ENCODE measurements at regions not wholly inside any gene's neighbourhood (a gene's known extent, or its start where the extent isn't known, plus 50 kb on each side); places are given as distances from the start of the nearest gene placed in this dataset.
"Not testable (repeated sequence)": the region's sequence is repeated elsewhere in the genome, so short reads cannot be mapped to it uniquely, and the experiment has no call there.

GRCh38 chrY:7417946-7418345 lies 506.4 kb upstream of the AMELY start:
- DNase-seq (ENCODE audit: low read depth in 1 of 2, low spot score in 1 of 2): no peak

GRCh38 chrY:7416406-7416805 lies 504.9 kb upstream of the AMELY start:
- no peak for DNase-seq (ENCODE audit: low read depth in 1 of 2, low spot score in 1 of 2)

GRCh38 chrY:7415157-7415633 lies 503.6 kb upstream of the AMELY start:
- DNase-seq (ENCODE audit: low read depth in 1 of 2, low spot score in 1 of 2): no peak

- no peak for DNase-seq (ENCODE audit: low read depth in 1 of 2, low spot score in 1 of 2)
Measured at GRCh38 chrY:7390056-7390455, 478.5 kb upstream of the AMELY start.

- DNase-seq (ENCODE audit: low read depth in 1 of 2, low spot score in 1 of 2): no peak
Measured at GRCh38 chrY:7382988-7383387, 471.4 kb upstream of the AMELY start.

- DNase-seq (ENCODE audit: low read depth in 1 of 2, low spot score in 1 of 2): no peak
Measured at GRCh38 chrY:7377091-7377490, 465.5 kb upstream of the AMELY start.

GRCh38 chrY:7374485-7374884 lies 462.9 kb upstream of the AMELY start:
- not testable (repeated sequence) for DNase-seq (ENCODE audit: low read depth in 1 of 2, low spot score in 1 of 2)

GRCh38 chrY:7371953-7372352 lies 460.4 kb upstream of the AMELY start:
- not testable (repeated sequence) for DNase-seq (ENCODE audit: low read depth in 1 of 2, low spot score in 1 of 2)

- not testable (repeated sequence) for DNase-seq (ENCODE audit: low read depth in 1 of 2, low spot score in 1 of 2)
Measured at GRCh38 chrY:7371026-7371425, 459.5 kb upstream of the AMELY start.

- no peak for DNase-seq (ENCODE audit: low read depth in 1 of 2, low spot score in 1 of 2)
Measured at GRCh38 chrY:7359520-7359919, 448.0 kb upstream of the AMELY start.

- no peak for DNase-seq (ENCODE audit: low read depth in 1 of 2, low spot score in 1 of 2)
Measured at GRCh38 chrY:7358103-7358752, 446.7 kb upstream of the AMELY start.

- not testable (repeated sequence) for DNase-seq (ENCODE audit: low read depth in 1 of 2, low spot score in 1 of 2)
Measured at GRCh38 chrY:7355891-7356290, 444.3 kb upstream of the AMELY start.

- no peak for DNase-seq (ENCODE audit: low read depth in 1 of 2, low spot score in 1 of 2)
Measured at GRCh38 chrY:7344661-7345060, 433.1 kb upstream of the AMELY start.

- no peak for DNase-seq (ENCODE audit: low read depth in 1 of 2, low spot score in 1 of 2)
Measured at GRCh38 chrY:7343261-7343660, 431.7 kb upstream of the AMELY start.

GRCh38 chrY:7342732-7343131 lies 431.2 kb upstream of the AMELY start:
- not testable (repeated sequence) for DNase-seq (ENCODE audit: low read depth in 1 of 2, low spot score in 1 of 2)

GRCh38 chrY:7339391-7340087 lies 428.0 kb upstream of the AMELY start:
- no peak for DNase-seq (ENCODE audit: low read depth in 1 of 2, low spot score in 1 of 2)

GRCh38 chrY:7336023-7336873 lies 424.7 kb upstream of the AMELY start:
- DNase-seq (ENCODE audit: low read depth in 1 of 2, low spot score in 1 of 2): no peak

- DNase-seq (ENCODE audit: low read depth in 1 of 2, low spot score in 1 of 2): no peak
Measured at GRCh38 chrY:7334449-7334848, 422.9 kb upstream of the AMELY start.

GRCh38 chrY:7326296-7327246 lies 415.0 kb upstream of the AMELY start:
- DNase-seq (ENCODE audit: low read depth in 1 of 2, low spot score in 1 of 2): no peak

- DNase-seq (ENCODE audit: low read depth in 1 of 2, low spot score in 1 of 2): no peak
Measured at GRCh38 chrY:7325531-7325930, 414.0 kb upstream of the AMELY start.

- DNase-seq (ENCODE audit: low read depth in 1 of 2, low spot score in 1 of 2): no peak
Measured at GRCh38 chrY:7320751-7321150, 409.2 kb upstream of the AMELY start.
